SIG-M5 treated with dmso at 0.1 percent for 504 hours (cell line): ENCODE measurements at regions not wholly inside any gene's neighbourhood (a gene's known extent, or its start where the extent isn't known, plus 50 kb on each side); places are given as distances from the start of the nearest gene placed in this dataset.
"Not testable (repeated sequence)": the region's sequence is repeated elsewhere in the genome, so short reads cannot be mapped to it uniquely, and the experiment has no call there.

ENCODE experiments used
- DNase-seq: peaks from one replicate; lab custom pipeline; 2025; ENCODE audit not compliant: unreplicated experiment; lab: John Stamatoyannopoulos, UW

GRCh38 chr13:38160131-38160530, 189.5 kb upstream of the UFM1 start:
- DNase-seq: no peak

GRCh38 chr13:38159710-38160109, 189.9 kb upstream of the UFM1 start:
- no peak for DNase-seq

GRCh38 chr13:38147050-38147449, 202.6 kb upstream of the UFM1 start:
- no peak for DNase-seq

- DNase-seq: no peak
Measured at GRCh38 chr13:38141792-38142191, 207.9 kb upstream of the UFM1 start.

- no peak for DNase-seq
Measured at GRCh38 chr13:38135592-38135991, 214.1 kb upstream of the UFM1 start.

GRCh38 chr13:38121267-38121666, 228.4 kb upstream of the UFM1 start:
- DNase-seq: no peak

- no peak for DNase-seq
Measured at GRCh38 chr13:38103851-38104250, 234.3 kb upstream of the TRPC4 start.

GRCh38 chr13:38099751-38100150, 230.2 kb upstream of the TRPC4 start:
- no peak for DNase-seq

- DNase-seq: no peak
Measured at GRCh38 chr13:38093425-38093824, 223.9 kb upstream of the TRPC4 start.

- no peak for DNase-seq
Measured at GRCh38 chr13:38090913-38091312, 221.3 kb upstream of the TRPC4 start.

- DNase-seq: no peak
Measured at GRCh38 chr13:38086721-38087120, 217.1 kb upstream of the TRPC4 start.

- DNase-seq: no peak
Measured at GRCh38 chr13:38086013-38086412, 216.4 kb upstream of the TRPC4 start.

- no peak for DNase-seq
Measured at GRCh38 chr13:38073931-38074330, 204.4 kb upstream of the TRPC4 start.

- no peak for DNase-seq
Measured at GRCh38 chr13:38072696-38073095, 203.1 kb upstream of the TRPC4 start.

- DNase-seq: not testable (repeated sequence)
Measured at GRCh38 chr13:38071340-38071739, 201.8 kb upstream of the TRPC4 start.

- DNase-seq: no peak
Measured at GRCh38 chr13:38053896-38054295, 184.3 kb upstream of the TRPC4 start.

GRCh38 chr13:38046049-38046376, 176.4 kb upstream of the TRPC4 start:
- DNase-seq: no peak

- DNase-seq: peak; percentile 0
Measured at GRCh38 chr13:38045278-38046048, 175.9 kb upstream of the TRPC4 start.

GRCh38 chr13:38044067-38044466, 174.5 kb upstream of the TRPC4 start:
- no peak for DNase-seq

- DNase-seq: no peak
Measured at GRCh38 chr13:38042771-38043170, 173.2 kb upstream of the TRPC4 start.

GRCh38 chr13:38024431-38024830, 154.9 kb upstream of the TRPC4 start:
- no peak for DNase-seq

- no peak for DNase-seq
Measured at GRCh38 chr13:38017320-38017719, 147.7 kb upstream of the TRPC4 start.

- no peak for DNase-seq
Measured at GRCh38 chr13:38013676-38014075, 144.1 kb upstream of the TRPC4 start.
